WERI-Rb-1 (cell line): ENCODE measurements at regions not wholly inside any gene's neighbourhood (a gene's known extent, or its start where the extent isn't known, plus 50 kb on each side); places are given as distances from the start of the nearest gene placed in this dataset.

Experiments used
- DNase-seq: peaks from one replicate; pipeline ENCODE4 v3.0.0-alpha.2; 2020
- H3K27ac ChIP-seq: fragments of 250-450 bp; sonication (Bioruptor Pico); 2 replicates; pipeline ENCODE4 v1.5.1; 2020; ENCODE audit warnings: mild to moderate bottlenecking, moderate library complexity
- H3K27me3 ChIP-seq: fragments of 250-450 bp; sonication (Bioruptor Pico); 2 replicates; pipeline ENCODE4 v1.5.1; 2021; ENCODE audit warnings: mild to moderate bottlenecking, low read depth, moderate library complexity; ENCODE audit not compliant: insufficient read depth, severe bottlenecking
- H3K36me3 ChIP-seq: fragments of 250-450 bp; sonication (Bioruptor Pico); 2 replicates; pipeline ENCODE4 v1.5.1; 2020; ENCODE audit warnings: mild to moderate bottlenecking, moderate library complexity
- H3K4me3 ChIP-seq: 2 replicates; pipeline ENCODE4 v1.5.1; 2011; ENCODE audit warnings: low read depth, mild to moderate bottlenecking, control low read depth, low read length
- H3K9me3 ChIP-seq: fragments of 250-450 bp; sonication (Bioruptor Pico); 2 replicates; pipeline ENCODE4 v1.5.1; 2021; ENCODE audit warnings: mild to moderate bottlenecking, moderate library complexity; ENCODE audit not compliant: severe bottlenecking
- TF ChIP-seq, protein P1 (sequence below): IDR thresholded peaks from 2 replicates; pipeline ENCODE4 v1.5.1; 2011; ENCODE audit warnings: low read depth, mild to moderate bottlenecking, control low read depth, inconsistent platforms, low read length

DNA sequence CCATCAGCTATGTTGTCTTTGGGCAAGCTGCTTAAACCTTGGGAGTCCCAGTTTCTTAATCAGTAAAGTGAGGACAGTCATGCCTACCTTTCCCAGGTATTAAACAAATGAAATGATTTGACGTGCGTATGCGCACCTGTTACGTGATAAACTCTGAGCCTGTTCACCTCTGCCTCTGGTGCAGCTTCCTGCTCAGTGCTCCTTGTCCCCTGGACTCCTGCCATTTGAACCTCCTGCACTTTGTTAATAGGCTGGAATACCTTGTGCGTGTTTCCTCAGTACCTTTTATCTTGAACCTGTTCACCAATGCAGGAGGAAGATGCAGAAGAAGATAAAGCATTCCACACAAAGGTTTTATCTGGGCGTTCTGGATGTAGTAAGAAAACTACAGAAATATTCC lies 211.9 kb downstream of the CEP135 start:
- DNase-seq = no peak
- no peaks in the 10 kb centered on the region for H3K9me3 ChIP-seq
- no peak overlapping the region for H3K4me3 ChIP-seq

DNA sequence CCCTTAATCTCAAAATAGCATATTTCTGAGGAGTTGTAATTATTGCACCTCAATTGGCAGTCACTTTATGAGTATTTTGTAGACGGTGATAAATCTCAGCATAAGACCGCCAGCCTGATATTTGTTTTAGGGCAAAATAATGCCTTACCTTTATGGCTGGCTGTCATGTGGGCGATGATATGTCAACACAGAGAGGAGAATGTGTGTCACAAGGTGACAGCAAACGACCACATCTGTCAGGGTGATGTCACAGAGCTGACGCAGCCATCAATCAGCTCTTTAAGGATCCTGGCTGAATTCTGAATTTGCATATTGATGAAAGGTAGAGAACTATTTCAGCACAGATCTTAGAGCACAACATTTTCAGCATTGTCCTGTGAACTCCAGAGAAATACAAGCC lies 209.7 kb downstream of the CEP135 start:
- TF ChIP-seq, protein P1, sequence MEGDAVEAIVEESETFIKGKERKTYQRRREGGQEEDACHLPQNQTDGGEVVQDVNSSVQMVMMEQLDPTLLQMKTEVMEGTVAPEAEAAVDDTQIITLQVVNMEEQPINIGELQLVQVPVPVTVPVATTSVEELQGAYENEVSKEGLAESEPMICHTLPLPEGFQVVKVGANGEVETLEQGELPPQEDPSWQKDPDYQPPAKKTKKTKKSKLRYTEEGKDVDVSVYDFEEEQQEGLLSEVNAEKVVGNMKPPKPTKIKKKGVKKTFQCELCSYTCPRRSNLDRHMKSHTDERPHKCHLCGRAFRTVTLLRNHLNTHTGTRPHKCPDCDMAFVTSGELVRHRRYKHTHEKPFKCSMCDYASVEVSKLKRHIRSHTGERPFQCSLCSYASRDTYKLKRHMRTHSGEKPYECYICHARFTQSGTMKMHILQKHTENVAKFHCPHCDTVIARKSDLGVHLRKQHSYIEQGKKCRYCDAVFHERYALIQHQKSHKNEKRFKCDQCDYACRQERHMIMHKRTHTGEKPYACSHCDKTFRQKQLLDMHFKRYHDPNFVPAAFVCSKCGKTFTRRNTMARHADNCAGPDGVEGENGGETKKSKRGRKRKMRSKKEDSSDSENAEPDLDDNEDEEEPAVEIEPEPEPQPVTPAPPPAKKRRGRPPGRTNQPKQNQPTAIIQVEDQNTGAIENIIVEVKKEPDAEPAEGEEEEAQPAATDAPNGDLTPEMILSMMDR = no peak
- no peak overlapping the region for H3K27ac ChIP-seq
- DNase-seq = no peak

More for the DNA sequence above, 211.9 kb downstream of the CEP135 start:
- TF ChIP-seq, protein P1 = no peak
- Histone ChIP-seq H3K27me3 (no peaks in the 10 kb centered on the region), H3K27ac (no peak overlapping the region), H3K36me3 (peaks cover 2% of the 10 kb centered on the region; the same call in 1 of the 2 replicates)

DNA sequence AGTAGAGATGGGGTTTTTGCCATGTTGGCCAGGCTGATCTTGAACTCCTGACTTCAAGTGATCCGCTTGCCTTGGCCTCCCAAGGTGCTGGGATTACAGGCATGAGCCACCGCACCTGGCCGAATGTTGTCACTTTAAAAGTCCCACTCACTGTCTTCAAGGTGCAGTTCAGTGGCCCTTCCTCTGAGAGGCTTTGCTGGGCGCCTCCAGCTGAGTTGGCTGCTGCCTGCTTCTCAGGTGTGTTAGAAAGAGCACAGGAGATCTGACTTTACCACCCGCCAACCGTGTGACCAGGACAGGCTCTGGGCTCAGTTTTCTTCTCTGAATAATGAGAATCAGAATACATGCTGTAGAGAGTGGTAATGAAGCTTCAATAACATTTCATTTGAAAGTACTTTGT lies 207.4 kb downstream of the CEP135 start:
- DNase-seq = no peak
- Histone ChIP-seq H3K27me3 (no peaks in the 10 kb centered on the region), H3K9me3 (no peaks in the 10 kb centered on the region), H3K4me3 (no peak overlapping the region), H3K27ac (no peak overlapping the region), H3K36me3 (peaks cover 5% of the 10 kb centered on the region; the same call in 1 of the 2 replicates)
- TF ChIP-seq, protein P1 = no peak

More for the DNA sequence above, 209.7 kb downstream of the CEP135 start:
- no peak overlapping the region for H3K4me3 ChIP-seq
- no peaks in the 10 kb centered on the region for H3K27me3 ChIP-seq
- H3K9me3 ChIP-seq = no peaks in the 10 kb centered on the region
- peaks cover 5% of the 10 kb centered on the region; the same call in 1 of the 2 replicates for H3K36me3 ChIP-seq

DNA sequence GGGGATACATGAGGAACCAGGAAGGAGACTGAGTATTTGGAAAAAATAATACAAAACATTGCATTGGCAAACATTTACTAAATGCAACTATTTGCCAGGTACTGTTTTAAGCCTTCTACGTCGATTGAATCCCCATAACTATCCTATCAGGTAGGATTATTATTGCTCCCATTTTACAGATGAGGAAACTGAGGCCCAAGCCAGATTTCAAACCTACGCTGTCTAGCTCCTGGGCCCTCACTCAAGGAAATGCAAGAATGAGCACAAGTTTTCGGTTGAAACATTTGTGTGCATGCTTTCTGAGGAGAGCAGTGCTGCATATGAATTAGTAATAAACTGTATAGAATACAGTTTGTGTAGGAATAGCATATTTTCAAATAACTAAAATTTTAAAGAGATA lies 206.7 kb downstream of the CEP135 start:
- Histone ChIP-seq H3K36me3 (peaks cover 5% of the 10 kb centered on the region; the same call in 1 of the 2 replicates), H3K4me3 (no peak overlapping the region), H3K9me3 (no peaks in the 10 kb centered on the region), H3K27me3 (no peaks in the 10 kb centered on the region), H3K27ac (no peak overlapping the region)
- TF ChIP-seq, protein P1 = no peak
- no peak for DNase-seq

DNA sequence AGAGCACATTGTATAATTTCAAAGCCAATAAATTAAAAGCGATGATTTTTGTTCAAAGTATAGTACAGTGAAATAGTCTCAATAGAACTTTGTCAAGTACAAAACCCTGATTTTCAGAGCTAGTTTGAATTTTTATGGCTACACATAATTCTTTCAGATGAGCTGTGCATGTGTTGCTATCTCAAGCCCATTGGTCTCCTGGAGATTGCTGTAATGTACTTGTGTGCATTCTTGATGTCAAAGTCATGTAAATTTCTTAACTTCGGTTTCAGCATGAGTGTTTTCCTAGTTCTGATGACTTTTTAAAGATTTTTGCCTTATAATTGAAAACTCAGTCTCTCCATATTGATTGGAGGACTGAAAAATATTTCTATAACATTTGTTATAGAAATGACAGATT lies 200.8 kb downstream of the CEP135 start:
- no peak overlapping the region for H3K27ac ChIP-seq
- H3K36me3 ChIP-seq = no peaks in the 10 kb centered on the region; the same call in 1 of the 2 replicates
- H3K27me3 ChIP-seq = no peaks in the 10 kb centered on the region
- H3K9me3 ChIP-seq = no peaks in the 10 kb centered on the region
- no peak overlapping the region for H3K4me3 ChIP-seq
- no peak for DNase-seq
- TF ChIP-seq, protein P1 = no peak

DNA sequence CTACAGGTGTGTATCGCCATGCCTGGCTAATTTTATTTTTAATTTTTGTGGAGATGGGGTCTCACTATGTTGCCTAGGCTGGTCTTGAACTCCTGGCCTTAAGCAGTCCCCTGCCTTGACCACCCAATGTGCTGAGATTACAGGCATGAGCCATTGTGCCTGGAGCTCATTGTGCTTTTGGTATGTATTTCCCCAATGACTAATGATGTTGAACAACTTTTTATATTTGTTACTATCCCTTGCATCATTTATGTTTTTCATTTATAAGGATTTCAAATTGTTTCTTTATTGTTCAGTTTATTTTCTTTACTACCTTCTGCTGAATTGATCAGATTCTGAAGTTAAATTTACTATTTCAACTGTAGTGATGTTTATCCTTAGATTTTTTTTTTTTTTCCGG lies 199.7 kb downstream of the CEP135 start:
- no peaks in the 10 kb centered on the region for H3K27me3 ChIP-seq
- H3K9me3 ChIP-seq = no peaks in the 10 kb centered on the region
- no peak for DNase-seq
- no peak overlapping the region for H3K4me3 ChIP-seq
- no peaks in the 10 kb centered on the region; the same call in 1 of the 2 replicates for H3K36me3 ChIP-seq
- TF ChIP-seq, protein P1 = no peak
- no peak overlapping the region for H3K27ac ChIP-seq
